GM21737 (cell line): ENCODE measurements at regions not wholly inside any gene's neighbourhood (a gene's known extent, or its start where the extent isn't known, plus 50 kb on each side); places are given as distances from the start of the nearest gene placed in this dataset.

Experiments
- ATAC-seq: cut with Tn5 transposase; IDR thresholded peaks from one replicate; pipeline ENCODE4 v1.9.1; 2021; ENCODE audit warnings: mild to moderate bottlenecking, moderate library complexity; ENCODE audit not compliant: unreplicated experiment

GRCh38 chr1:62917314-62917713, 133.4 kb downstream of the ATG4C start:
- no peak for ATAC-seq

GRCh38 chr1:62917805-62918204, 133.9 kb downstream of the ATG4C start:
- no peak for ATAC-seq

DNA sequence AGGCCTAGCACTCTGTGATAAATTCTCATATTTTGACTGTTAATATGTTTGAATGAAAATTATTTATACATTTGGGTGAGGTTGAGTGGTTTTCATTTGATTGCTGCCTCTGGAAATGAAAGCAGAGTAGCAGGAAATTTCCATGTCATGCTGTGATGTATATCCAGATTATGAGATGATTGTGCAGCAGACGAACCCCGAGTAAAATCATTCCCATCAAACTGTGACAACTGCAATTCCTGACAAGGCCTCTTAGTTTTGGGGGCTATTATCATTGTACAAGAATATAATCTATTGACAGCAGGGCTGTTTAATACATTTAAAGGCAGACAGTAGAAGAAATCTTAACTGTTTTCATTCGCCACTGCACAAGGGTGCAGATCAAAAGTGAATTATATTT, 134.8 kb downstream of the ATG4C start:
- ATAC-seq: no peak

- ATAC-seq: no peak
Observed at GRCh38 chr1:62922006-62922405, 138.1 kb downstream of the ATG4C start.

DNA sequence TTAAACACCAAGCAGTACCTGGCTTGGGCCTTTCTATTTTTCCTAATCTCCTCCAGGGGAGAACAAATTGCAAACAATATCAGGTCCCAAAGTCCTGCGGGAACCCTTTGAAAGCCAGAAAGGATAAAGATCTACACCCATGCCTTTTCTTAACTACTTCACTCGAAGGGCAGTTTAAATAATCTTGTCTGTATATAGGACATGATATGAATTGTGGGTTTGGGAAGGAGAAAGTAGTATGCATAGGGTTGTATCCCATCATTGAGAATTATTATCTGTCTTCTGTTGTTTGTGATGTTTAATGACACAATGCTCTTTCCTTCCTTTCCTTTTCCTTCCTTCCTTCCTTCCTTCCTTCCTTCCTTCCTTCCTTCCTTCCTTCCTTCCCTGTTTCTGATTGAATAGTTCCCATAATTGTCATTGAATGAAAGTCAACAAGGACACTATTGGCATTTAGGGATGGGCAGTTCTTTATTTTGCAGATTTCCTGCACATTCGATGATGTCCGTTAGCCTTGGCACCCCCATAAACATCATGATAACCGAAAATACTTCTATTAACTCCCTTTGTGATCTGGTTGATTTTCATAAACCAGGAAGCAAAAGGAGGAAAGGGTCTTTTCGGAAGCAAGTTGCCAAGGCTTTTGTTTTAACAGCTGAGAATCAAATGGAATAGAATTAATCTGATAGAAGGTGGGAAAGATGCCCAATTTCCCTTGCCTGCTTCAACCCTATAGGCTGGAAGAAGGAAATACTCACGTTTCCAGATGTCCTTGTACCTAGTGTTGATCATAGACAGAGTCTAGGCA, 141.3 kb downstream of the ATG4C start:
- no peak for ATAC-seq

- no peak for ATAC-seq
Observed at GRCh38 chr1:62926681-62927252, 142.8 kb downstream of the ATG4C start.

DNA sequence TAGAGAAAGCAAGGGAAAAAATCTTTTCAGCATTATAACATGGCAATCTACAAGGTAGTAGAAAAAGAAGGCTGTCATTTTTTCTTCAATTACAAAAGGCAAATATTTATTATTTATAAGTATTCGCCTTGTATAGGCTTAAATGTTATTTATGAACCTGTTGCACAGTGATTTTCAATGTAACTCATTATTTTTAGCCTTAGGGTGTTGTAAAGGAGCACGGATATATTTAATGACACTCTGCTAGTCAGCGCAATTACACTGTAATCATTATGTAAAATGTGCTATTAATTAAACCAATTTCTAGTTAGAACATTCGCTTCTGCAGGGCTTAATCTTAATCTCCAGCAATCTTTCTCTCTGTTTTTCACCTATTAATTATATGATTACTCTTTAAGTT, 145.0 kb downstream of the ATG4C start:
- no peak for ATAC-seq

- ATAC-seq: no peak
Observed at GRCh38 chr1:62937634-62938296, 153.8 kb downstream of the ATG4C start.

GRCh38 chr1:62941780-62942179, 157.8 kb downstream of the ATG4C start:
- no peak for ATAC-seq

DNA sequence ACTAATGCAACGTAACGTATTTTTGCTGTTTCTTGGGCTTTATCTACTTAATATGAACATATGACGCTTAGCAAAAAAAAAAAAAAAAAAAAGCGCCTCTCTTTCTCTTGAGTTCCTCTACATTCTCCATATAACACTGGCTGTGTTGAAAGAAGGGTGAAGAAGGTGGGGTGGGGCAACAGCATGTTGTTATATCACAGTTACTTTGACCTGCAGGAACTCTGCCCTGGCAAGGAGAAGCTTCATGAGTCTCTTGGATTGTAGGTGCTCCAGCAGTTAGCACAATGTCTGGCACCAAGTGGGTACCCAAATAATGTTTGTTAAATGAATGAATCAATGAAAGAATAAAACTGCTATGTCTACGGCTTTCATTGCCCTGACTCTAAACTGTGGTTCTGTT, 162.6 kb downstream of the ATG4C start:
- ATAC-seq: no peak

DNA sequence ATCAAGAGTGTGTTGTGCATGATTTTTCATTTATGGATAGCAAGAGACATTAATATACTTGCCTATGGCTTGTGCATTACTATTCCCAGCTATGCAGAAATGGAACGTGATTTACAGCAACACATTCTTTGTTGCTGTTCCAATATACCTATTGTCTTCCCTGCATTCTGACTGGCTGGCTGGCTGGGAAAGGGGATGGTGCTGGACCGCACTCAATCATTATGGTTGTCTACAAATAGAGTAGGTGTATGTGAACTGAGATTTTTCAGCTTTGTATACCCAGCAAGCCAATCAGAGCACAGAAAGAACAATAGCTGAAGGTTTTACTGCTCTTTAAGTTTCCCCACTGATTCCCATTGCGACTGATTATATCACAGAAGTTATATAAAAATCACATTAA, 167.5 kb downstream of the ATG4C start:
- no peak for ATAC-seq

DNA sequence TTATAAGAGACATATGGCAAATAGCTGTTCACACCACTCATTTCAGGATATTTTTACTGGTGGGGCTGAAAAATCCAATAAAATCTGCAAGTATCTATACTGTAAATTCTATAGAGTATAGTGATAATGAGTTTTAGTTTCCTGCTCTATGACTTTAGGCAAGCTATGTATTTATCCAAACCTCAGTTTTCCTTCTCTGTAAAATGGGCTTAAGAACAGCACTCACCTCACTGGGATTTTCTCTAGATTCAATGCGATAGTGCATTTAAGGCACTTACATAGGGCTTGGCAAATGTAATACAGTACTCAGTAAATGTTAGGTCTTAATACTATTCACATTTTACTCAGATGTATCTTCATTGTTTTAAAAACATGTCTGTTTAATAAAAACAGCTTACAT, 168.7 kb downstream of the ATG4C start:
- ATAC-seq: no peak

DNA sequence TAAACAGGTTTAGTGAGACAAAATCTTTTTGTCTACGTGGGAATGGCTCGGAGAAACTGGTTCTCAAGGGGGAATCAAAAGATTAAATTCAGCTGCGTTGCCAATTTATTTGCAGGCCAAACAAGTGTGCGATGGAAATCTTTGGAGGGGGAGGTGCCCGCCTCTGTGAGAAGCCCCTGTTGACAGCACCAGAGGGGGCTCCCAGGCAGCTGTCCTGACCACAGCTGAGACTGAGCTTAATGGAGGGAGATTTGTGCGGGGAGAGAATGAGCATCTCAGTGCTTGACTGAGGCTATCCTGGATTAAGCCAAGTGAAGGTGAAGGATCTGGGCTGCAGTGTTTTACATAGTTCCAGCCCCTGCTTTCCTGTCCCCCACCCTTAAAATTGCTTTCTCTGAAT, 169.7 kb downstream of the ATG4C start:
- no peak for ATAC-seq

GRCh38 chr1:62954758-62955157, 170.8 kb downstream of the ATG4C start:
- no peak for ATAC-seq

- no peak for ATAC-seq
Observed at GRCh38 chr1:62955666-62956065, 171.7 kb downstream of the ATG4C start.

DNA sequence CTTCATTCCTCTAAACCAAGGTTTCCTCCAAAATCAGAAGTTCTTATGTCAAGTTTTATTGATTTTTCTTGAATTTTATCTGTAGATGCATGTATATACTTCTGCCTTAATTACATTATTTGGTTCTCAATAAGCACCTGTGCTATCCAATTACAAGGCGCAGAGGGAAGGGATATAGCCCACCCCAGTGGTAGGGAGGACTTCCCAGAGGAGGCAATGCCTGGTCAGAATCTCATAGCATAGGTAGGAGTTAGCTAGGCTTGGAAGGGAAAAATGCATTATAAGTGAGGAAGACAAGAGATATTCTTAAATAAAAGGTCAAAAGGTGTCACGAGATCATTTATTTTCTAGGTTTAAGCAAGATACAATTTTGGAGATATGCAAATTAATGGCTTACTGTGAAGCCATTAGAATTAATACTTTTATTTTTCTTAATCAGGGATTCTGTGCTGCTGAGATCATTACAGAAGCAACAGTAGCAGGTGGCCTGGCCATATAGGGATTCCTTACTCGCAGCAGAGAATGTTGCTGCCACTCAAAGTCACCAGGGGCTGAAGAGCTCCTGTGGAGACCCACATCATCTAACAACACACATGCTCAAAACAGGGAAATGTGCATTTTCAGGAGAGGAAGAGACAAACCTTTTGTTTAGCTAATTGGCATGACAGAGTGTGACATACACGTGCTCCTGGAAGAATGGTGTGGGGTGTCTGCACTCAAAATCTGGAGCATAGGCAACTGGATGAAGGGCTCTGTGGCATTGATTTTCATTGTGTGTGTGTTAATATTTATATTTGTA, 178.3 kb downstream of the ATG4C start:
- no peak for ATAC-seq

DNA sequence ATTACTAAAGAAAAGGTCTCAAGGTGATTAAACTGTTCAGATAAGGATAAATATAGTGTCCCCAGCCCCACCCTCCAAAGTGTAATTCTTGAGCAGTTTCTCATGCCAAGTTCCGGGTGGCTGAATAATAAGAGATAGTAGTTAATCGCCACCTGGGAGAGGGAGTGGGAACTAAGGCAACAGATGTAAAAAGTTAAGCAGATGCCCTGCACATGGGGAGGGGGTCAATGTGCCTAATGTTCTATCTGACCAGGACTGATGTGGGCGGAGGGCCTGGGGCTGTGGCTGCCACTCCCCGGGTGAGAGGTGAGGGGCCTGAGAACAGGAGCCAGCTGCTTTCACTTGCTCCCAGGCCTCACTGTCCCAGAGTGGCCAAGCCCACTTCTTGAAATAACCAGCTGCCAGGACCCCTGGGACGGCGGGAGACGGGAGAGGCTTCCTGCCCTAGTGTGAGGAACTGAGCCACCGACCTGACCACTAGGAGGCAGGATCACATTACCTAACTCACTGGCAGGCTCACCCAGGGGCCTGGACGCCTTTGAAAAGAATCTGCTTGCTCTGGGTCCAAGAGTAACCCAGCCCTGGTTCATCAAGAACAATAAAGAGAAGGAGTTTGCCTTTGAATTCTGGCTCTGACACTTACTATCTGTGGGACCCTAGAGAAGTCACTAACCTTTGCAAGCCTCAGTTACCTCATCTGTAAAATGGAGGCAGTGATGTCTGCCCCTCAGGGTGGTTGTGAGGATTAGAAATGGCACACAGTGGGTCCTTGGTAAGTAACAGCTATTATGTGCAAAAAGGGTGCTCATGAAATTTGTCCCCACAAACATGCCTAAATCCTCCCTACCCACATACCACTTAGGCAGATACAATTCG, 179.2 kb downstream of the ATG4C start:
- no peak for ATAC-seq

DNA sequence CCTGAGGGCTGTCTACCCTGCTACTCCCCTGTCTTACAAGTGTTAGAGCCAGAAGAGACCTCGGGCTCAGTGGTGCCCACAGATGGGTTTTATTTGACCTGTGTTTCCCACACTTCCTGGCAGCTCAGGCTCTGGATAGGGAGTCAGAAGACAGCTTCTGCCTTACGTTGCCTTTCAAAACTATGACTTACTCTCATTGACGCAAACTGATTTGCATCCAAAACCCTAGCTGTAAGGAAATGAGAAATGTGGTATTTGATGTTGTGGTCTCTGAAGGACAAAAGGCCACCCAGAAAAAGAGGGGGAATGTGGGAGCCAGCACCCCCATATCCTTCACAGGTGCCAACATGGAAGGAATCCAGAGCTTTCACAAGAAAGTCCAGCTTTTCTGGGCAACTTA, 180.2 kb downstream of the ATG4C start:
- no peak for ATAC-seq

GRCh38 chr1:62967031-62967430, 183.1 kb downstream of the ATG4C start:
- no peak for ATAC-seq

GRCh38 chr1:62977366-62977765, 193.4 kb downstream of the ATG4C start:
- no peak for ATAC-seq
